ENCODE measurements at regions not wholly inside any gene's neighbourhood (a gene's known extent, or its start where the extent isn't known, plus 50 kb on each side); places are given as distances from the start of the nearest gene placed in this dataset.

- no peak for TF ChIP-seq CTCF (optimal IDR thresholded peaks at IDR 0.05 in 1 of 3, IDR thresholded peaks at IDR 0.05 in 1 of 3, conservative IDR thresholded peaks at IDR 0.05 in 1 of 3; ENCODE audit: extremely low read depth in 1 of 3, insufficient read depth in 2 of 3, low read length in 3 of 3)
- no peak for TF ChIP-seq EZH2 (IDR thresholded peaks at IDR 0.05; ENCODE audit: low read length)
Observed at GRCh38 chr7:106369816-106370215, 85.0 kb upstream of the NAMPT start.
